ENCODE measurements at regions not wholly inside any gene's neighbourhood (a gene's known extent, or its start where the extent isn't known, plus 50 kb on each side); places are given as distances from the start of the nearest gene placed in this dataset.

- TF ChIP-seq YY1 (IDR thresholded peaks at IDR 0.05; ENCODE audit: low read depth), result no peak
- TF ChIP-seq PBX3 (IDR thresholded peaks at IDR 0.05), result no peak
- TF ChIP-seq REST (IDR thresholded peaks at IDR 0.05; ENCODE audit: low read depth, low read length), result no peak
- TF ChIP-seq MAX (IDR thresholded peaks at IDR 0.05; ENCODE audit: low read depth), result no peak
Observed at GRCh38 chr10:71010730-71011129, 122.4 kb upstream of the PCBD1 start.
